ENCODE measurements at regions not wholly inside any gene's neighbourhood (a gene's known extent, or its start where the extent isn't known, plus 50 kb on each side); places are given as distances from the start of the nearest gene placed in this dataset.

GRCh38 chr6:3963426-3963825 is 114.3 kb downstream of the FAM50B start:
- TF ChIP-seq CTCF (IDR thresholded peaks at IDR 0.05 in 8 of 11, conservative IDR thresholded peaks at IDR 0.05 in 3 of 11) (no peak), POLR2A (IDR thresholded peaks at IDR 0.05) (no peak)
